Activated T-cell treated with anti-CD3 and anti-CD28 coated beads for 4 hours (primary cell): ENCODE measurements at regions not wholly inside any gene's neighbourhood (a gene's known extent, or its start where the extent isn't known, plus 50 kb on each side); places are given as distances from the start of the nearest gene placed in this dataset.

ENCODE experiments used
- DNase-seq: peaks from one replicate; pipeline ENCODE4 v3.0.0-alpha.2; 2020

- DNase-seq, result no peak
These were observed 161.7 kb upstream of the UBE2E1 start for GRCh38 chr3:23644099-23644498.

- DNase-seq, result no peak
These were observed 161.1 kb upstream of the UBE2E1 start for GRCh38 chr3:23644676-23645075.

GRCh38 chr3:23645533-23646183, 160.1 kb upstream of the UBE2E1 start:
- DNase-seq, result no peak

GRCh38 chr3:23646184-23646920, 159.4 kb upstream of the UBE2E1 start:
- no peak for DNase-seq

GRCh38 chr3:23647706-23648258, 158.0 kb upstream of the UBE2E1 start:
- DNase-seq, result no peak

- no peak for DNase-seq
These were observed 157.3 kb upstream of the UBE2E1 start for GRCh38 chr3:23648326-23648995.

GRCh38 chr3:23648996-23649395, 156.8 kb upstream of the UBE2E1 start:
- no peak for DNase-seq

- DNase-seq, result no peak
These were observed 156.3 kb upstream of the UBE2E1 start for GRCh38 chr3:23649448-23649847.

- no peak for DNase-seq
These were observed 155.2 kb upstream of the UBE2E1 start for GRCh38 chr3:23650371-23651140.

GRCh38 chr3:23653647-23654525, 151.9 kb upstream of the UBE2E1 start:
- no peak for DNase-seq

- no peak for DNase-seq
These were observed 151.2 kb upstream of the UBE2E1 start for GRCh38 chr3:23654571-23654970.

- DNase-seq, result no peak
These were observed 150.0 kb upstream of the UBE2E1 start for GRCh38 chr3:23655749-23656148.

GRCh38 chr3:23656199-23656598, 149.6 kb upstream of the UBE2E1 start:
- DNase-seq, result no peak

GRCh38 chr3:23656821-23657220, 148.9 kb upstream of the UBE2E1 start:
- no peak for DNase-seq

GRCh38 chr3:23657647-23658046, 148.1 kb upstream of the UBE2E1 start:
- no peak for DNase-seq

GRCh38 chr3:23659274-23659673, 146.5 kb upstream of the UBE2E1 start:
- DNase-seq, result no peak

- DNase-seq, result no peak
These were observed 145.8 kb upstream of the UBE2E1 start for GRCh38 chr3:23659840-23660430.

GRCh38 chr3:23662079-23662617, 143.6 kb upstream of the UBE2E1 start:
- no peak for DNase-seq

- DNase-seq, result no peak
These were observed 142.5 kb upstream of the UBE2E1 start for GRCh38 chr3:23663246-23663645.

GRCh38 chr3:23663661-23664186, 142.0 kb upstream of the UBE2E1 start:
- DNase-seq, result no peak

- no peak for DNase-seq
These were observed 141.3 kb upstream of the UBE2E1 start for GRCh38 chr3:23664459-23664858.
